ENCODE measurements at regions not wholly inside any gene's neighbourhood (a gene's known extent, or its start where the extent isn't known, plus 50 kb on each side); places are given as distances from the start of the nearest gene placed in this dataset.

DNA sequence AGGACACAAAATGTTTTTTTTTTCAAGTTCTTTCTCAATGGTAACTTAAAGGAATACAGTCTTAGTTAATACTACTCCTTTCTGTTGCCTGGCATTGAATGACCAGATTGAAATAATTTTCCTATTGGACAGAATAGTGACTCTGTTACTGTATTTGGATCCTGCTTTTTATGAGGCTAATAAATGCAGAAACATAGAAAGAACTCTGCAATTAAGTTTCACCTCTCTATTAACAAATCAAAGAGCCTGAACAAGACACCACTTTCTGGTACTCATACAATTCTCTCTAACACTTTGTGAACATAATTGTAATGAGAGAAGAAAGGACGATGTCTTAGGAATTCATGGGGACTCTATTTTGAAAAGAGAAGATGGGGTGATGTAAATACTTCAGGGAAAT, 308.4 kb upstream of the ROBO2 start:
- DNase-seq (ENCODE audit: low spot score), result no peak
- no peak for TF ChIP-seq CTCF (IDR thresholded peaks at IDR 0.05; ENCODE audit: extremely low read depth, missing control alignments)

- DNase-seq (ENCODE audit: low spot score), result no peak
- TF ChIP-seq CTCF (IDR thresholded peaks at IDR 0.05; ENCODE audit: extremely low read depth, missing control alignments), result no peak
Observed at GRCh38 chr3:76733073-76733759, 306.7 kb upstream of the ROBO2 start.

GRCh38 chr3:76735152-76735551, 304.7 kb upstream of the ROBO2 start:
- no peak for TF ChIP-seq CTCF (IDR thresholded peaks at IDR 0.05; ENCODE audit: extremely low read depth, missing control alignments)
- no peak for DNase-seq (ENCODE audit: low spot score)

GRCh38 chr3:76753599-76753998, 286.3 kb upstream of the ROBO2 start:
- no peak for TF ChIP-seq CTCF (IDR thresholded peaks at IDR 0.05; ENCODE audit: extremely low read depth, missing control alignments)
- no peak for DNase-seq (ENCODE audit: low spot score)

DNA sequence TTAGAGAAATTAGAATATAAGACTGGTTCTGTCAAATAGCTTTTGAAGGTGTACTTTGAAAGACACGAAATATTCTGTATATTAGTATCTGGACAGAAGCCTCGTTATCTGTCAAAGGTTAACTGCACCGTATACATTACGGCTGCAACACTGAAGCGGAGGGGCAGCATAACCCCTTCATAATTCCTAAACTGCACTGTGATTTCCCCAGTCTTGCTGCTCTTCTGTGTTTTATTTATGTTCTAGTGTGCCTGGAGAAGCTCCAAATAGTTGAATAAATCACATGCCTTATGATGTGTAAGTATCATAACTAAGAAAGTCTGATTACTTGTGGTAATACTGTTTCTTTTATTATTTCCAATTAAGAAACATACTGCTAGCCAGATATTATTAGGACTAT, 285.7 kb upstream of the ROBO2 start:
- no peak for DNase-seq (ENCODE audit: low spot score)
- TF ChIP-seq CTCF (IDR thresholded peaks at IDR 0.05; ENCODE audit: extremely low read depth, missing control alignments), result no peak

DNA sequence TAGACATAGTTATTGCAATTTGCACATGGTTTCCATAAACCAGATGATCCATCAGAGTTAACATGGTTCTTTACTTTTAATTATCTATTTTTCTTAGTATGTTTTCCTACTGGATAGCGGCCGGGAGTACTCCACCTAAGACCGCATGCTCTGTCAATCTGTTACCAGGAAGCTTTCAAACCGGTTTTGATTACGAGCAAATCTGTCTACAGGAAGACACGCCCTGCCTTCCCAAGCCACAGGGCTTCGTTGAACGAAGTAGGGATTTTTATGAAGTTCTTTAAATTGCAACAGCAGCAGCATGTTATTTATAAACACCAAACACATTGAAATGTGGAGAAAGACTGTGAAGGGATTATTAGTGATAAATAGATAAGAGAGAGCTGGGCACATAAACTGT, 283.3 kb upstream of the ROBO2 start:
- no peak for TF ChIP-seq CTCF (IDR thresholded peaks at IDR 0.05; ENCODE audit: extremely low read depth, missing control alignments)
- no peak for DNase-seq (ENCODE audit: low spot score)

- no peak for DNase-seq (ENCODE audit: low spot score)
Observed at GRCh38 chr3:76760336-76760735, 279.6 kb upstream of the ROBO2 start.

More at GRCh38 chr3:76760336-76760735, 279.6 kb upstream of the ROBO2 start:
- TF ChIP-seq CTCF (IDR thresholded peaks at IDR 0.05; ENCODE audit: extremely low read depth, missing control alignments), result no peak

Data from GM20000 (cell line).